Fibroblast of upper back skin (primary cell): ENCODE measurements at regions not wholly inside any gene's neighbourhood (a gene's known extent, or its start where the extent isn't known, plus 50 kb on each side); places are given as distances from the start of the nearest gene placed in this dataset.
"Not testable (repeated sequence)": the region's sequence is repeated elsewhere in the genome, so short reads cannot be mapped to it uniquely, and the experiment has no call there.

Experiments
- DNase-seq: peaks from one replicate; pipeline ENCODE4 v3.0.0-alpha.2; 2013

DNA sequence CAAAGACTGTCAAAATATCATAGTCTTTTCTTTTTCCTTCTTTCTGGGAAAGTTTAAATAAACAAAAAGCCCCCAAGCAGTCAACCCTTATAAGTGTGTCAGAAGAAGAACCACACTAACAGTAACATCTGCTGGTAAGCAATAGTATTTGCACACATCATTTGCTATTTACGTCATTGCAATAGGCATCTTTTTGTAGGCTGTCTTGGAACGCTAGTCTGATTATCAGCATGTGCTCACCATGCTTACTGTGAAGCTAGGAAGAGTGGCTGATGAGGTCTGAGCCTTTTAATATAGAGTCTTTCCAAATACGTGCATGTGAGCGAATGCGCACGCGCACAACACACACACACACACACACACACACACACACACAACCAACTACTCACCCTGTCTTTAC, 599.0 kb upstream of the TPK1 start:
- DNase-seq: no peak

DNA sequence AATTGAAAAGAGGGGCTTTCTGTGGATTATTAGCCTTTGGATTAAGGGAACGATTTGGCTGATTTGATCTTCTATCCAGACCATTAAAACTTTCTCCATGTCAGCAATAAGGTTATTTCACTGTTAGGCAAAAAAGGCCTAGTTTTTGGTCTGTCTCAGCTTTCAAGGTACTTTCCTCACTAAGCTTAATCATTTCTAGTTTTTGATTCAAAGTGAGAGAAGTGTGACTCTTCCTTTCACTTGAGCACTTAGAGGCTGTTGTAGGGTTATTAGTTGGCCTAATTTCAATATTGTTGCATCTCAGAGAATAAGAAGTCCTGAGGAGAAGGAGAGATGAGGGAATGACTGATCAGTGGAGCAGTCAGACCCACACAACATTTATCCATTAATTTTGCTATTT, 596.0 kb upstream of the TPK1 start:
- DNase-seq: no peak

DNA sequence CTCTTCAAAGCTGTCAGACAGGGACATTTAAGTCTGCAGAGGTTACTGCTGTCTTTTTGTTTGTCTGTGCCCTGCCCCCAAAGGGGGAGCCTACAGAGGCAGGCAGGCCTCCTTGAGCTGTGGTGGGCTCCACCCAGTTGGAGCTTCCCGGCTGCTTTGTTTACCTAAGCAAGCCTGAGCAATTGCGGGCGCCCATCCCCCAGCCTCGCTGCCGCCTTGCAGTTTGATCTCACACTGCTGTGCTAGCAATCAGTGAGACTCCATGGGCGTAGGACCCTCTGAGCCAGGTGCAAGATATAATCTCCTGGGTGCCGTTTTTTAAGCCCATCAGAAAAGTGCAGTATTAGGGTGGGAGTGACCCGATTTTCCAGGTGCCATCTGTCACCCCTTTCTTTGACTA, 582.6 kb upstream of the TPK1 start:
- DNase-seq: not testable (repeated sequence)

DNA sequence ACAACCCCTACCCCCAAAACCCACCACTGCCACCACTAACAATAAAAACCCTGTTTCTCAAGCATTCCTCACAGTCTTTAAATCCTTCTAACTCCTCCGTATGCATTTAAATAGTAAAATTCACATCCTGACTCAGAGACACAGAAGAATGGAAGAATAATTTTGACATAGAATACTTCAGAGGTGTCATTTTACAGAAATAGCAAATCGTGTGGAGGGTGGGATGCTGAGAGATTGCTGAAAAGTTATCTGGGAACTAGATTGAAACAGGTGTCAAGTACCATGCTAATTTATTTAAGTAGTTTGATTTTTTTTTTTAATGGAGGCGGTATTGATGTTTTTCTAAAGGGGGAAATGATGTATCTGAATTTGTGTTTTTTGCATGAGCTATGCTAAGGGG, 575.2 kb upstream of the TPK1 start:
- DNase-seq: no peak

DNA sequence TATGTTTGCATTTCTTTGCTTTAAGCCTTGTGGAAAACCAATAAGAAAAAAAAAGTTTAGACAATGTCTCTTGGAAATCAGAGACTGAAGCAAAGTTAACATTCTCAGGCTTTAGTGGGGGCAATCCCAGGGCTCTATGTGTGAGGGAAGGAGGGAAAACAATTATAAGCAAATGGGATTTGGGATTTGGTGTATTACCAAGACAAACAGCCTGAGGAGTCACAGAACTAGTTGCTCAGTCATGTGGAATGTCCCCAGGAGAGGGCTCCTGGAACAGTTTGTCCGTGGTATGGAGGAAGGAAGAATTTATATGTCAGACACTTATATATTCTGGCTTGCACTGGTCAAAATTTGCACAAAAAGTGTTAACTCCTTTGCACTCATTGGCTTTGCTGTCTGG, 562.9 kb upstream of the TPK1 start:
- DNase-seq: peak; percentile 0

DNA sequence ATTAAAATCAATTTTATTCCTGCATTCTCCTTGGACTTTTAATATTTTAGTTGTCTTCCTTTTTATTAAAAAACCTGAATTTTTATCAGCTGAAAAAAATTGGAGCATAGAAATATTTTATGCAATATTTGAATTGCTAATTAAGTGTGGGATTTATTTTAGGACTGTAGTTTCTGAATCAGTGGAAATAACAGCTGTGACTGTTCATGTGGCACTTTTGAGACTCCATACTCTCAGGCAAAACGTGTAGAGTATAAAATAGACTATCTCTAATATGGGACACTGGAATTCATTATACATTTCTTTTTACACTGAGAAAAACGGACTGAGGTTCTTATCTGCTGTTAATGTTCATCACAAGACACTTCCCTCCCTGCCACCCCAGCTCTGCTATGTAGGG, 558.3 kb upstream of the TPK1 start:
- DNase-seq: no peak

DNA sequence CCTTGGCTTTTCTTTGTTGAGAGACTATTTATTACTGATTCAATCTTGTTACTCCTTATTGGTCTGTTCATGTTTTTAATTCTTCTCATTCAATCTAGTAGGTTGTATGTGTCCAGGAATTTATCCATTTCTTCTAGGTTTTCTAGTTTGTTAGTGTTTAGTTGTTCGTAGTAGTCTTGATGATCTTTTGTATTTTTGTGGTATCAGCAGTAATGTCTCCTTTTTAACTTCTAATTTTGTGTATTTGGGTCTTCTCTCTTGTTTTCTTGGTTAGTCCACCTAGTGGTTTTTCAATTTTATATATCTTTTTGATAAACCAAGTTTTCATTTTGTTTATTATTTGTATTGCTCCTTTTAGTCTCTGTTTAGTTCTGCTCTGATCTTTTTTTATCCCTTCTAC, 546.9 kb upstream of the TPK1 start:
- no peak for DNase-seq

DNA sequence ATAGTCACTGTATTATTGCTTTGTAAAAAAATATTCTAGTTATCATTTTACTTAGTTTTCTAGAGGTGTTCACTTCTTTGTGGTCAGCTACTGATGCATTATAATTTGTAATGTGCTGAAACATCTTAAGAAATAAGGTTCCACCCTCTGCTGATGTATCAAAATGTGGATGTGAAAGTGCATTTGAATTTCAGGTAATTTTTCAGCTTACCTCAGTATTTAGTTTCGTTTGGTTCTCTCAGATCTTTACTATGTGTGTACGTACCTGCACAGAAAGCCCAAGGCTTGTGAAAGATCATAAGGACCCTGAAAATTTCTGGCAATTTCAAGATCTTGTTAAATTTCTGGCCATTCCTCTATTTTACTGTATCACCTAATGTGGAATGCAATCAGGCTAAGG, 542.3 kb upstream of the TPK1 start:
- no peak for DNase-seq

DNA sequence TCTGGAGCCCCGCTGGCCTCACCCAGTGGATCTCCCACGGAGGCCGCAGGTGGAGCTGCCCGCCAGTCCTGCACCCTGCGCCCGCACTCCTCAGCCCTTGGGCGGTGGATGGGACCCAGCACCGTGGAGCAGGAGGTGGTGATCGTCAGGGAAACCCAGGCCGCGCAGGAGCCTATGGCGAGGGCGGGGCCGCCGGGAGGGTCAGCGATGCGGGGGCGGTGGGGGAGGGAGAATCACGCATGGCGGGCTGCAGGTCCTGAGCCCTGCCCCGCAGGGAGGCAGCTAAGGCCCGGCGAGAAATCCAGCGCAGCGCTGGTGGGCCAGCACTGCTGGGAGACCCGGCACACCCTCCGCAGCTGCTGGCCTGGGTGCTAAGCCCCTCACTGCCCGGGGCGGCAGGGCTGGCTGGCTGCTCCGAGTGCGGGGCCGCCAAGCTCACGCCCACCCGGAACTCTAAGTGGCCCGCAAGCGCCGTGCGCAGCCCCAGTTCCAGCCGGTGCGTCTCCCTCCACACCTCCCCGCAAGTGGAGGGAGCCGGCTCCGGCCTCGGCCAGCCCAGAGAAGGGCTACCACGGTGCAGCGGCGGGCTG, 524.8 kb upstream of the TPK1 start:
- DNase-seq: no peak

DNA sequence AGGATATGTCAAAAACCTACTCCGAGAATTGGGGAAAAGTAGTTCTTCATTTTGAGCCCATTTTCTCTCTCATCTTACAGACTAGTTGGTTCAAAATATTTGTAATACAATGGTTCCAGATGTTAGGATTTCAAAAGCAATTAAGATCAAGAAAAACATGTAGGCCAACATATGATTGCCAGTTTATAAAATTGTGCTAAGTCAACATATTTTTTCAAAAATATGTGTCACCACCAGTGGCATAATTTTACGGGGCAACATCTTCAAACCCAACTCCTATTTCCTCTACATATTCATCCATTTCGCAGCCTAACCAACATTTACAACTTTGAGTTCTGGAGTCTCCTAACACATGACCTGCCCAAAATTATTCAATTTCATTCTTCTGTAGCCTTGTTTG, 514.5 kb upstream of the TPK1 start:
- DNase-seq: no peak

DNA sequence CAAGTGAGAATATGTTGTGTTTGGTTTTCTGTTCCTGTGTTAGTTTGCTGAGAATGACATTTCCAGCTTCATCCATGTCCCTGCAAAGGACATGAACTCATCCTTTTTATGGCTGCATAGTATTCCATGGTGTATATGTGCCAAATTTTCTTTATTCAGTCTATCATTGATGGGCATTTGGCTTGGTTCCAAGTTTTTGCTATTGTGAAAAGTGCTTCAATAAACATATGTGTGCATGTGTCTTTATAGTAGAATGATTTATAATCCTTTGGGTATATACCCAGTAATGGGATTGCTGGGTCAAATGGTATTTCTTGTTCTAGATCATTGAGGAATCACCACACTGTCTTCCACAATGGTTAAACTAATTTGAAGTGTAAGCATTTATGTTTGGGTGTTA, 513.6 kb upstream of the TPK1 start:
- not testable (repeated sequence) for DNase-seq

DNA sequence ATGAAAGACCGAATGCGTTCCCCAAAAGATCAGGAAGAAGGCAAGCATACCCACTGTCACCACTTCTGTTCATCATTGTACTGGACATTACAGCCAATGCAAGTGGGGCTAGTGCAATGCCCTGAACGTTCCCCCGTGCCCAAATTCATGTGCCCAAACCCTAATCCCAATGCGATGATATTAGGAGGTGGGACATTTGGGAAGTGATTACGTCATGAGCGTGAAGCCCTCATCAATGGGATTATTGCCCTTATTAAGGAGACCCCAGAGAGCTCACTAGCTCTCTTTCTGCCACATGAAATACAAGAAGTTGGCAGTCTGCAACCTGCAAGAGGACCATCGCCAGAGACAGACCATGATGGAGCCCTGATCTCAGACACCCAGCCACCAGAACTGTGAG, 511.4 kb upstream of the TPK1 start:
- DNase-seq: no peak

DNA sequence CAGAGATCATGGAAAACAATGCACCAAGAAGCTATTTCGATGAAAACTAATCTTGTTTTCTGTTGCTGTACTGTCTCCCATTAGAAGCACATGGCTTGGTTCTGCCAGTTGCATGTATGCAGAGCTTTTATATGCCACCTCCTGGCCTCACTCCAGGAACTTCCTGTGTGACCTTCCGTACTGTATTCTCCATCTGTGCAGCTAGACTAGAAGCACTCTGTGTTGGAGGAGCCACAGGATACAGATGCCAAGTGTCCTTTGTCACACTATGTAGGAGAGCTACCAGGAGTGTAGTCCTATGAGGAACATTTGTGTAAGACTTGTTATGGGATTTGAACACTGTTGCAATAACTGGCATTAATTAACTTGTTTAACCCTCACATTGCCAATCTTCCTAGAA, 503.5 kb upstream of the TPK1 start:
- DNase-seq: no peak

DNA sequence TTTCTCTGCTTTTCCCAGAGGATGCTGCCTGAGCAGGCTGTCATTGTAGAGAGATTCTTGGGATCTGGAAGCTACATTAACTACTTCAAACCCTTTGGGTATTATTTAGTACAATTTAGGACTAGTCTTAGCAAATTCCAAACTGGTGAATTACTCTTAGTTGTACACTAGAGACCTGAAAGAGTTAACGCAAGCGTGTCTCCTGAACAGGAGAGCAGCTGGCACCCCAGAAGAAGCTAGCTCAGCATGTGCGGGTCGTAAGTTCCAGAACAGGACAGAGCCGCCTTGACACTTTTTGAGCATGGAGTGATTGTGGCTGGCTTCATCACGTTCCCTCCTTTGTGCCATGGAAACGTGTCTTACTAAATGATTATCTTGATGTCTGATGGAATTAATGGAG, 495.7 kb upstream of the TPK1 start:
- no peak for DNase-seq

DNA sequence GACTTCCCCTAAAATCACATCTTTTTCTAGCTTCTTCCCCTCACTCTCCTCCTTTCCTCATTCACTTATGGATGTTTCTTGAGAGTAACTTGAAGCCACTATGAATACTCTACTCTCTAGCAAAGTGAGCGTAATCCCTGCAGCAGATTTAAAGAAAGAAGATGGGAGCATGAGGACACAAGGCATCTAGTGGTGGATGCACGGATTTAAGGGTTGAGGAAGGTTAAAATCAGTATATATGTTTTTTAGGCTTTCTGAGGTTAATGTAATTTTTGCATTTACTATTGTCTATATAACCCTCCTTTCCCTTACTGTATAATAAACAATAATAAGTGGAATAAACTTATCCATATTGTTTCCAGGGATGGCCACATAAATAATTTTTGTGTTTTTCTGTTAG, 495.2 kb upstream of the TPK1 start:
- no peak for DNase-seq

DNA sequence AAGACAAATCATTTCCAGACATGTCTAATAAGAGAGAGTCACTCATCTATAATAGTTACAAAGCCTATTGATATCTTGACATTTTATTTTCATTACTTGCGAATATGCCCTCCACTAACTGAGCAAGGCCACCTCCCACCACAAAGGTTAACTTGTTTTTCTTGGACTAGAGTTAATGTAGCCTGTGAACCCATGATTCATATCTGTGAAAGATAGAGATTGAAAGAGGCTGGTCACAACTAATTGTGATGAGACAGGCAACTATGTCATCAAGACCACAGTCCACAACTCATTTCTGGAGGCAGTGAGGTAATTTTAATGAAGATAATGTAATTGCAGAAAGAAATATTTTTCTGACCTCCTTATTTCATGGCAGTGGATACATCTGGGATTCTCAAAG, 491.8 kb upstream of the TPK1 start:
- DNase-seq: no peak

DNA sequence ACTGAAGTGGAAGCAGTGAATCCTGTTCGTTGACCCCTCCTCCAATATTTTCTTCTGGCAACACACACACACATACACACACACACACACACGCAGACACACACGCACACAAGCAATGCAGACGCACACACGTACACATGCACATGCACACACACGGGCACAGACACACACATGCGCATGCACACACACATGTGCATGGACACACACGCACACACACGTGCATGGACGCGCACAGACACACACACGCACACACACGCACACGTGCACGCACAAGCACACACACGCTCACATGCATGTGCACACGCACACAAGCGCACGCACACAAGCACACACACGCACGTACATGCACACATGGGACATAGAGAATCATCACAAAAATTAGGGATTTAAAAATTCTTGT, 488.2 kb upstream of the TPK1 start:
- no peak for DNase-seq

DNA sequence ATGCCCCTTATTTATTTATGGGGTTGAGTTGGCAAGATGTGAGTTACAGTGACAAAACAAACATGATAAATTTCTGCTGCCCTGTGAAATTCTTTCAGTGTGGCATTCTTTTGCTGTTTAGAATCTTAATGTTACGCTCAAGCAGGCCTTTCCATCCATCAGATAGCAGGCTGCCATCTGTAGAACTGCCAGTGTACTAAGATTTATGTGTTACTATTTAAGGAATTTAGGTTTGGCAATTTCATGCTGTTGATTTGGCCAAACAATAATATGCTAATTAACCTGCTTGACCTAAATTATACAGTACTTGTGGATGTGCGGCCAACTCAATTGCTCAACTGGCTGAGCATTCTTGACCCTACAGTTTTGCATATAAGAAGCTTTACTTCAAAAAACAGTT, 477.7 kb upstream of the TPK1 start:
- DNase-seq: no peak

DNA sequence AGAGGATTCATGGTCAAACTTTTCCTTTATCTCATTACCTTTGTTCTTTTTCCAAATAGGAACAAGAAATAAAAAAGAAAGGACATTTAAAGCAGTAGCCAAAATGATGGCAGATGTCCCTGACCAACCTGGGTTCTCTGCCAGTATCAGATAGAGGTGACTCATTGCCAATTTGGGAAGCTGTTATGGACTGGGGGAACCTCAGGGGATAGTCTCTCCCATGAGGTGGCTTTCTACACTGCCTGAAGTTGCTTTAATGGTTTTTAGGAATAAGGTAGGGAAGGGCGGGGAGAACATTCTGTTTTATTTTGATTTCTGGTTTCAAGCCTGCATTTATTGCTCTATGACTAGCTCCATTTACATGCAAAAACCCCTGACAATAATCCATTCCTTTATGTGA, 457.9 kb upstream of the TPK1 start:
- no peak for DNase-seq

DNA sequence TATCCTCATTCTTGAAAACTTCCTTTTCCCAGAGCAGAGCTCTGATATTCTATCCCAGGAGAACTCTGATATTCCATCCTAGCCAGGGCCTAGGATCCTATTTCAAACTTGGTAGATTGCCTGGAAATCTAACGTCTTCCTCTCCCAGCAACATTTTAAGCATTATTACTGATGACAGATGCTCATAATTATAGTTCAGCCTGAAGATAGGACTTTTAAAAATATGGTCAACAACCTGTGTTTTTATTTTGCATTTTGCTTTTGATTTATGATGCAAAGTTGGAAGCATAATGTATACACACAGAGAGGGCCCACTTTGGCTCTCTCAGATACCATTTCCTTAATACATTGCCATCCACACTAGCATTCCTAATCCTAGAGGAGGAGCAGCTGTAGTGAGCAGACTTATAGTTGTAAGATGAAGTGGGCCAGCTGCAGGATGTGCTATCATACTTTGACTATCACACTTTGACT, 457.4 kb upstream of the TPK1 start:
- no peak for DNase-seq

DNA sequence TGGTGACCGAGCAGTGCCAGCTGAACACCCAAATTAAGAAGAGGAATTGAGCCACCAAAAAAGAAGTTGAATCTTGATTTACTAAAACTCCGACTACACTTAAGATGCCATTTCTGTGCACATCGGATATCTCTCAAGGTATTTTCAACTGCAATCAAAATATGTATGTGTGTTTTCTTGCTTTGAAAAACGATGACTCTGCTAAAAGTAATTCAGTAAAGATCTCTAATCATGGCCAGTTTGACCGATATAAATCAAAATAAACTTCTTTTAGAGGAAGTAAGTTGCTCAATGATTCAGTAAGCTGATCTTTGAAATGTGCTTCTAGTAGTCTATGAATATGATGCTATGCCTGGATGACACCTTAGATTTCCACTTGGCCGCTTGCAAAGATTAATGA, 453.5 kb upstream of the TPK1 start:
- DNase-seq: no peak

DNA sequence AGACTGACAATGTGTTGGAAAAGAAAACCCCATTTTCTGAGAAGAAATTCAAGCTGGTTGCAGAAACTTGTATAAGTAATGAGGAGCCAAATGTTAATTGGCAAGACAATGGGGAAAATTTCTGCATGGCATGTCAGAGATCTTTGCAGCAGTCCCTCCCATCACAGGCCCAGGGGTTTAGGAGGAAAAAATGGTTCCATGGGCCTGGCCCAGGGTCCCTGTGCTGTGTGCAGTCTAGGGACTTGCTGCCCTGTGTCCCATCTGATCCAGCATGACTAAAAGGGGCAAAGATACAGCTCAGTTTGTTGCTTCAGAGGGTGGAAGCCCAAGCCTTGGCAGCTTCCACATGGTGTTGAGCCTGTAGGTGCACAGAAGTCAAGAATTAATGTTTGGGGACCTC, 440.3 kb upstream of the TPK1 start:
- no peak for DNase-seq

DNA sequence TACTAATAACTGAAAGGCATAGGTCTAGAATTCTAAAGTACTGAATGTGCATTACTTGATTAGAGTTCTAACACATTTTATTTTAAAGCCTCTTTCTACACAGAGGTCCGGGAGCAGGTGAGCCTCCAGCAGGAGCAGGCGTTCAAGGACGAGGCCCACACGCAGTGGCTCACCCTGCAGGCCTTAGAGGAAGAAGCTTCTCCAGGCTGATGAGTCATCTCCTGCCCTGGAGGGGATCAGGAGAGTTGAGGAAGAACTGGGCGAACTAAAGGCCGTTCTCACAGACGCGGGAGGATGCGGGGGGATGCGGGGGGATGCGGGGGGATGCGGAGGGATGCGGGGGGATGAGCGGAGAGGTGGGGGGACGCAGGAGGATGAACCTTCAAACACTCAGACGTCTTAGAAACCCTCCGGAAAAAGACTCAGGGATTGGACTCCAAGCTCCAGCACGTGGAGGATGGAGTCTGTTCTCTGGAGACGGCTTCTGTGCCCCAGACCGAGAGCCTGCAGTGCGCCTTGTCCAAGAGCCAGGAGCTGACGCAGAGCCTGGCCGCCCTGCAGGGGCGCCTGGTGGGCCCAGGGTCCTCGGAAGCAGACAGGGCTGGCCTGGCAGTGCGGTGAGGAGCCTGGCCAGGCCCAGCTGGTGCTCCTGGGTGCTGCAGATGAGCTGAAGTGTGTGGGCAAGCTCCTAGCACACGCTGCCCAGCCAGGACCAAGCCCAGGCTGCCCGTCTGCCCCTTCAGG, 433.7 kb upstream of the TPK1 start:
- DNase-seq: no peak

DNA sequence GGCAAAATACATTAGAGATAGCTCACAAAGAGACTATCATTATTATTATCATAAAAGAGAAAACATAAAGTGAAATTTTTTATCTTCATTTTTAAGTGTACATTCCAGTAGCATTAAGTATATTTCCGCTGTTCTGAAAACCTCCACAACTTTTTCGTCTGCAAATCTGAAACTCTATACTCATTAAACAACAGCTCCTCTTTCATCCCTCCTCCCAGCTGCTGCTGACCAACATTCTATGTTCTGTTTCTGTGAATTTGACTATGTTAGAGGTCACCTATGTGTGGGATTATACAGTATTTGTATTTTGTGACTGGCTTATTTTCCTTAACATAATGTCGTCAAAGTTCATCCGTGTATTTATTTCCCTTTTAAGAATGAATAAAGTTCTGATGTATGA, 429.3 kb upstream of the TPK1 start:
- DNase-seq: no peak

DNA sequence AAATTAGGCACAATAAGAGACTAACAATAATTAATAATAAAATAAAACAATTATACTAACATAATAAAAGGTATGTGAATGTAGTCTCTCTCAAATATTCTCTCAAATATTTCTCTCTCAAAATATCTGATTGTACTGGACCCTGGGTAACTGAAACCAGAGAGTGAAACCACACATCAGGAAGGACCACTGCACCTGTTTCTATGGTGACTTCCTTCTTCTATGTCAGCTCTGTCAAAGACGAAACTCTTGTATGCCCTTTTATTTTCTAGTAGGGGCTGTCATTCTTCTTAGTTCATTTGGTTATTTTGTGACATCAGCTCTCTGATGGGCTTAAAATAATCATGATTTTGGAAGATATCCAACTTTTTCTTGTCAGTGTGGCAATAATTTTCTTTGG, 428.0 kb upstream of the TPK1 start:
- DNase-seq: no peak
